HEK293T (cell line): ENCODE measurements at regions not wholly inside any gene's neighbourhood (a gene's known extent, or its start where the extent isn't known, plus 50 kb on each side); places are given as distances from the start of the nearest gene placed in this dataset.

Source experiments
- CTCF ChIA-PET: fragments of 350-600 bp; formaldehyde crosslinking; extraction: SDS; loops from one replicate; lab custom pipeline; 2021; ENCODE audit warnings: antibody characterized with exemption, inconsistent platforms; lab: Yijun Ruan, JAX
- POLR2A ChIA-PET: fragments of 350-600 bp; formaldehyde crosslinking; extraction: SDS; loops from one replicate; lab custom pipeline; 2020; ENCODE audit warnings: antibody characterized with exemption, inconsistent platforms; lab: Yijun Ruan, JAX
- DNase-seq: peaks from one replicate; pipeline ENCODE4 v3.0.0; 2012; ENCODE audit warnings: mixed read lengths; ENCODE audit errors: extremely low spot score
- ARNT ChIP-seq: fragments of 450-650 bp; IDR thresholded peaks from 2 replicates; pipeline ENCODE4 v1.6.1; 2017; ENCODE audit warnings: mild to moderate bottlenecking
- BHLHE40 ChIP-seq: fragments of 450-650 bp; IDR thresholded peaks from 2 replicates; pipeline ENCODE4 v1.6.1; 2016; ENCODE audit warnings: mild to moderate bottlenecking, moderate library complexity, borderline replicate concordance
- CTBP1 ChIP-seq: fragments of 450-650 bp; IDR thresholded peaks from 2 replicates; pipeline ENCODE4 v1.6.1; 2016; ENCODE audit warnings: borderline replicate concordance
- ELF4 ChIP-seq: fragments of 450-650 bp; IDR thresholded peaks from 2 replicates; pipeline ENCODE4 v1.6.1; 2017; ENCODE audit warnings: antibody characterized with exemption
- FOXA1 ChIP-seq: fragments of 450-650 bp; IDR thresholded peaks from 2 replicates; pipeline ENCODE4 v1.6.1; 2016; ENCODE audit warnings: mild to moderate bottlenecking
- FOXK2 ChIP-seq: fragments of 450-650 bp; IDR thresholded peaks from 2 replicates; pipeline ENCODE4 v1.6.1; 2016; ENCODE audit warnings: mild to moderate bottlenecking
- FOXM1 ChIP-seq: fragments of 450-650 bp; IDR thresholded peaks from 2 replicates; pipeline ENCODE4 v1.6.1; 2017; ENCODE audit warnings: mild to moderate bottlenecking, borderline replicate concordance
- HDGF ChIP-seq: fragments of 450-650 bp; IDR thresholded peaks from 2 replicates; pipeline ENCODE4 v1.6.1; 2017; ENCODE audit warnings: antibody characterized with exemption, borderline replicate concordance
- L3MBTL2 ChIP-seq: fragments of 450-650 bp; conservative IDR thresholded peaks from 2 replicates; pipeline ENCODE4 v1.6.1; 2016; ENCODE audit warnings: mild to moderate bottlenecking
- LEF1 ChIP-seq: fragments of 450-650 bp; IDR thresholded peaks from 2 replicates; pipeline ENCODE4 v1.6.1; 2017; ENCODE audit warnings: mild to moderate bottlenecking, borderline replicate concordance
- NFRKB ChIP-seq: fragments of 450-650 bp; IDR thresholded peaks from 2 replicates; pipeline ENCODE4 v1.6.1; 2016; ENCODE audit warnings: mild to moderate bottlenecking, moderate library complexity
- PKNOX1 ChIP-seq: fragments of 450-650 bp; IDR thresholded peaks from 2 replicates; pipeline ENCODE4 v1.6.1; 2016
- SP1 ChIP-seq: fragments of 450-650 bp; IDR thresholded peaks from 2 replicates; pipeline ENCODE4 v1.6.1; 2017
- SUZ12 ChIP-seq: fragments of 450-650 bp; IDR thresholded peaks from 2 replicates; pipeline ENCODE4 v1.6.1; 2016; ENCODE audit warnings: mild to moderate bottlenecking
- TARDBP ChIP-seq: fragments of 450-650 bp; IDR thresholded peaks from 2 replicates; pipeline ENCODE4 v1.6.1; 2016
- ZNF384 ChIP-seq: fragments of 450-650 bp; IDR thresholded peaks from 2 replicates; pipeline ENCODE4 v1.6.1; 2016

DNA sequence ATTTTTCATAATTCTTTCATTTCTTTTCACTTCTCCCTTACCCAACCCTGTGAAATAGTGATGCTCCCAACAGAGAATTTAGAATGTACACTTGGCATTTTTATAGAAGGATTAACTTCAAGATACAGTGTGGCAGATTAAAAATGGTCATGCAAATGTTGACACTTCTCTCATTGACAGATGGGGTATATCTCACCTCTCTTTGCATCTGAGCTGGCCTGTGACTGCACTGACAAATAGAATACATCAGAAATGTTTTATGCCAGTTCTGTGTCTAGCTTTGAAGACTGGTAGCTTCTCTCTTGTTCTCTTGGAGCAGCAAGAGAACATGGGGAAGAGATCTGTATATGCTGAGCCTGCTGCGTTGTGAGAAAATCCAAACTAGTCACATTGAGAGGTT lies 949.6 kb downstream of the CDH11 start:
- no peak for DNase-seq
- CTCF ChIA-PET = no interaction called here
- POLR2A ChIA-PET = no interaction called here
- no peak for TF ChIP-seq L3MBTL2
- TF ChIP-seq ARNT = no peak
- no peak for TF ChIP-seq CTBP1
- no peak for TF ChIP-seq TARDBP
- no peak for TF ChIP-seq FOXM1
- no peak for TF ChIP-seq BHLHE40
- TF ChIP-seq NFRKB = no peak
- TF ChIP-seq PKNOX1 = no peak

DNA sequence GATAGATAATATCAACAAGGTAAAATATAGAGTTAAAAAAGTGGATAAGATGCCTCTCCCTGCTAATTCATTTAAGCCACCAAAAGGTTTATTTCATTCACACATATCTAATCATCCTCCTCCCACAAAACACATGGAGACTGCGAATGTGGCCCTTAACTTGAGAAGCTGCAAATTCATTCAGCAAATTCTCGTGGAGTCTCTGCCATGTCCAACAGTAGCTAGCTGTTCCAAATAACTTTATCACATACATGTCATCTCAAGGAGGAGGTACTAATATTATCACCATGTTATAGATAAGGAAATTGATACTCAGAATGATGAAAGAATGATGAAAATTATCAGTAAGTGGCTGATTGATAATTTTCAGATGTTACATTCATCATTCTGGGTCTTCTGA lies 950.2 kb downstream of the CDH11 start:
- DNase-seq = no peak
- ChIA-PET CTCF (no interaction called here), POLR2A (no interaction called here)
- TF ChIP-seq TARDBP = no peak
- no peak for TF ChIP-seq ZNF384
- TF ChIP-seq CTBP1 = no peak
- TF ChIP-seq ARNT = no peak
- TF ChIP-seq FOXM1 = no peak
- TF ChIP-seq BHLHE40 = no peak
- TF ChIP-seq SUZ12 = no peak
- TF ChIP-seq SP1 = no peak
- no peak for TF ChIP-seq LEF1
- no peak for TF ChIP-seq ELF4
- no peak for TF ChIP-seq L3MBTL2
- TF ChIP-seq PKNOX1 = no peak
- TF ChIP-seq NFRKB = no peak

DNA sequence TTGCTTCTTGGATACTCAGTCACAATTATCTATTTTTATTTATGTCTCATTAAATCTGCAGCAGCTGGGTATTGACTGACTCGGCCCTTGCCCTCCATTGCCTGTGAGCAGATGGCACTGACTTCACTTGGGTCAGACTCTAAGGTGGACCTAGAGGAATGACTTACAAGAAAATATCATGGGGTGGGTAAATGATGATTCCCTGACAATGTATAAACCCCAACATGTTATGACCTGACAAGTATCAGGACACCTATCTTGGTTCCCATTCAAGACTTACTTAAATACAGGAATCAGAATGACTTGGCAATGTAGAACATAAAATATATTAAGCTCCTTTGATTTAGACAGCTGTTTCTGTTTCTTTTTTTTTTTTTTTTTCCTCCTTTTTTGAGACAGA lies 953.5 kb downstream of the CDH11 start:
- POLR2A ChIA-PET = no interaction called here
- no peak for DNase-seq
- CTCF ChIA-PET = no interaction called here
- TF ChIP-seq CTBP1 (no peak), LEF1 (no peak), SUZ12 (no peak), PKNOX1 (no peak), FOXM1 (no peak), TARDBP (no peak), HDGF (no peak), ZNF384 (no peak), FOXA1 (no peak), L3MBTL2 (no peak), ARNT (no peak), BHLHE40 (no peak), FOXK2 (no peak), ELF4 (no peak), NFRKB (no peak), SP1 (no peak)

GRCh38 chr16:64167936-64168335 lies 953.9 kb downstream of the CDH11 start:
- TF ChIP-seq HDGF (no peak), FOXM1 (no peak), ARNT (no peak), SP1 (no peak), NFRKB (no peak)
- ChIA-PET CTCF (no interaction called here), POLR2A (no interaction called here)
- no peak for DNase-seq

DNA sequence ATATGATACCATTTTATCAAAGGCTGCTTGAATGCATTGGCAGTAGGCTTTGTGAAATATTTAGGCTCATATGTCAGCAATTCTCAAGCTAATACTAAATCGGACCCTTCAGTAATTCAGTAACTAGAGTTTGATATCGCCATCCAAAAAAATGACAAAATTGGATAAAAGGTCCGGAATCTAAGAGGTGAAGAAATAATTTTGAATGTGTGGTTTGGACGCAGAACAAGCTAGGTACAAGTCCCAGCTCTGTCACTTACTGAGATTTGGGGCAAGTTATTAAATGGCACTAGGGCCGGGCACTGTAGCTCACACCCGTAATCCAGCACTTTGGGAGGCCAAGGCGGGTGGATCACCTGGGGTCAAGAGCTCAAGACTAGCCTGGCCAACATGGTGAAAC lies 956.5 kb downstream of the CDH11 start:
- CTCF ChIA-PET = no interaction called here
- TF ChIP-seq LEF1 = no peak
- POLR2A ChIA-PET = no interaction called here
- no peak for DNase-seq

DNA sequence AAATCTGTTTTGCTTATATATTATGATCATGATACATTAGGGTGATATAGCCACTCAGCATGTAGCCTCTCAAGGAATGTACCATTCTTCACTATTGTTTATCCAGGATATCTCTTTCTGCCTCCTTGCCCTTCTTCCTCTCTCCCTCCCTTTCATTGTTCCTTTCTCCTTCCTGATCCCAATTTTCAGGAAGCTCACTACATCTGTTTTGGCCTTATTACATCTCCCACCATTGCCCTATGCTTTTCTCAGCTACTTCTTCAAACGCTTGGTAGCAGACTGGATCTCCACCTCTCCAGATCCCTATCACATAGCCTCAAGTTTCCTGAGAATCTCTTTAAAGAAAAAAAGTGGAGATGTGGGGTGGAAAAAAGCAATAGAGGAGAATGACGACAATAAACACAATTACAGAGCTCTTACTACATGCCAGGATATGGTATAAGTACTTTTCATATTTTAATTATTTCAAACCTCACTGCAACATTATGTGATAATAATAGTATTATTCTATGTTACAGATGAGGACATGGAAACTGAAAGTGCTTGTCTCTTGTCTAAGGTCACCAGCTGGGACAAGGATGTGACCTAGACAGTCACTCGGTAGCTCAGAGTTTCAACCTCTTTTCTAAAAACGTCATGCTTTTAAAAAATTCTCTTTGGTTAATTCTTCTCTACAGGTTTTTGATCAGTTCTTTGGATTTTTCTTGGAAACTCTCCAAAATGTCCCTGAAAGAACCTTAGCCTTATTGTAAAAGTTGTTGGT lies 959.1 kb downstream of the CDH11 start:
- TF ChIP-seq NFRKB = no peak
- no peak for TF ChIP-seq SP1
- TF ChIP-seq FOXM1 = no peak
- TF ChIP-seq PKNOX1 = no peak
- TF ChIP-seq L3MBTL2 = no peak
- TF ChIP-seq ZNF384 = no peak
- TF ChIP-seq SUZ12 = no peak
- no peak for TF ChIP-seq ELF4
- no peak for TF ChIP-seq HDGF
- no peak for TF ChIP-seq ARNT
- no peak for TF ChIP-seq CTBP1
- TF ChIP-seq BHLHE40 = no peak
- no peak for TF ChIP-seq FOXA1
- TF ChIP-seq LEF1 = no peak
- TF ChIP-seq TARDBP = no peak
- no peak for TF ChIP-seq FOXK2
- POLR2A ChIA-PET = interaction anchor here (0.6 kb wide), 1 partner anchor 1655 kb away, joined by 4 read pairs; no protein-coding TSS in a partner anchor
- CTCF ChIA-PET = no interaction called here
- DNase-seq = no peak
